BLaER1 (cell line): ENCODE measurements at regions not wholly inside any gene's neighbourhood (a gene's known extent, or its start where the extent isn't known, plus 50 kb on each side); places are given as distances from the start of the nearest gene placed in this dataset.
"Not testable (repeated sequence)": the region's sequence is repeated elsewhere in the genome, so short reads cannot be mapped to it uniquely, and the experiment has no call there.

ENCODE experiments used
- H3K27ac ChIP-seq: shearing (Covaris generic); formaldehyde crosslinking; 2 replicates; pipeline ENCODE4 v1.8.1; 2022
- H3K27me3 ChIP-seq: shearing (Covaris generic); formaldehyde crosslinking; 2 replicates; pipeline ENCODE4 v1.8.1; 2022
- H3K36me3 ChIP-seq: shearing (Covaris generic); formaldehyde crosslinking; 2 replicates; pipeline ENCODE4 v1.8.1; 2022
- H3K4me1 ChIP-seq: shearing (Covaris generic); formaldehyde crosslinking; 2 replicates; pipeline ENCODE4 v1.8.1; 2022
- H3K4me2 ChIP-seq: shearing (Covaris generic); formaldehyde crosslinking; 2 replicates; pipeline ENCODE4 v1.8.1; 2022
- H3K4me3 ChIP-seq: shearing (Covaris generic); formaldehyde crosslinking; 2 replicates; pipeline ENCODE4 v1.8.1; 2022
- H3K9ac ChIP-seq: shearing (Covaris generic); formaldehyde crosslinking; 2 replicates; pipeline ENCODE4 v1.8.1; 2022
- H3K9me3 ChIP-seq: shearing (Covaris generic); formaldehyde crosslinking; 2 replicates; pipeline ENCODE4 v1.8.1; 2022
- H4K20me1 ChIP-seq: shearing (Covaris generic); formaldehyde crosslinking; 2 replicates; pipeline ENCODE4 v1.8.1; 2022
- Cebpa-rat ChIP-seq: shearing (Covaris generic); IDR thresholded peaks from 2 replicates; pipeline ENCODE4 v1.8.1; 2022

DNA sequence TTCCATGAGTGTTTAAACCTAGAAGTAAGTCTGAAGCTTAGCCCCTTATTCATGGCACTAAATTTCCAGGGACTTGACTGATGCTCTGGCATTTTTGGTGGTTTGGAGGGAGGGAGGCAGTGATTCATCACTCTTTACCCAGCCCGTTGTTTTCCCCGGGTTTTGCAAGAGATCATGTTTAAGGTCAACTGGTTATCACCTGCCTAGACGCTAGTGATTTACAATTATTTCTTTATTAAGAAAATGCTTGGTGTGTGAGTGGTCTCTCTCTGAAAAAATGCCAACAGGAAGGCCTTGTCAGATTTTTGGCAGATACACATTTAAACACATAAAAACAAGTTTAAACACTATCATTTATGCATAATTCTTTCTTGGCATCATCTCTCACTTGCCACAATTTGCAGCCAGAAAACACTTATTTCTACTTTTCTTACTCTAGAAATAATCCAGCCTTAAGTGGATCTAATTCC lies 737.9 kb upstream of the ZNF608 start:
- no peak overlapping the region for H3K27ac ChIP-seq
- no peaks in the 10 kb centered on the region for H3K27me3 ChIP-seq
- H3K36me3 ChIP-seq = no peaks in the 10 kb centered on the region
- no peaks in the 10 kb centered on the region for H3K4me1 ChIP-seq
- H4K20me1 ChIP-seq = no peaks in the 10 kb centered on the region
- no peaks in the 10 kb centered on the region for H3K9me3 ChIP-seq
- no peak overlapping the region for H3K4me2 ChIP-seq
- TF ChIP-seq Cebpa-rat = no peak
- H3K4me3 ChIP-seq = no peak overlapping the region
- no peak overlapping the region for H3K9ac ChIP-seq

DNA sequence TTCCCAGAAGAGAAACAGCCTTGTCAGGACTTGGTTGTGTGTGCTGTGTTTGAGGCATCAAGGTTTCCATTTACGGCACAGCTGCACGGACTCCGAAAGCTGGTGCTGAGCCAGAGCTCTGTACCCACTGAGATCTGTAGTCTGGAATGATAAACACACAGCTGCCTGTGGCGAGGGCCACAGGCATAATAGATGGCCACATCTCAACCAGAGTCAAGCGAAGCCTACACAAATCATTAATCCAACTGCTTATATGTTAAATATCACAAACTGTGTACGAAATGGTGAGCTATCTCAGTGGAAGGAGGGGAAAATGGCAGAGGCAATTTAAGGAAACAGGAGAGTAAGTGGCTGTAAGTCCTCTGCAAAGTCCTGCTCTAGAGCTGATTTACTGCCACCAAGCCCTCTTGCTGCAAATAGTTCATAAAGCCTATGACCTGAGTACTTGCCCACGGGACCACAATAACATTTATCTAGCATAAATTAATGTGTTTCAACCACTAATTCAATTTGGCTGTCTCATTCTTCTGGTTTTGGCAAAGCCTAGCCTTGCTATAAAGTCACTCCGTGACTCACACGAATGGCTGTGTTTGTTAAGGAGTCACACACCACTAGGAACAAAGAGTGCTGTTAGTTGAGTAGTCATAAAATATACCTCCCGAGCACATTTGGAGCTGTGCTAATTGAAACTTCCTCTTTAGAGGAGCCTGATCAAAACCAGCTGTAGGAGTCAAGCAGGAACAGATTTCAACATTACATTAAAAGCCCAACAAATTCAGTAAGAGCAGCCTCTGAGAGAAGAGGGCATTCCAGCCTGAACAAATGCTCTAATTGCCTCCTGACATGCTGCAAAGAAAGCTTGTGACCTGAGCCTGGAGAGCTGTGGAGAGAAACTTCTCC lies 738.6 kb upstream of the ZNF608 start:
- no peak overlapping the region for H3K4me3 ChIP-seq
- no peaks in the 10 kb centered on the region for H4K20me1 ChIP-seq
- H3K9me3 ChIP-seq = no peaks in the 10 kb centered on the region
- no peak overlapping the region for H3K27ac ChIP-seq
- no peak overlapping the region for H3K4me2 ChIP-seq
- no peaks in the 10 kb centered on the region for H3K36me3 ChIP-seq
- no peak for TF ChIP-seq Cebpa-rat
- no peaks in the 10 kb centered on the region for H3K4me1 ChIP-seq
- H3K27me3 ChIP-seq = no peaks in the 10 kb centered on the region
- H3K9ac ChIP-seq = no peak overlapping the region

DNA sequence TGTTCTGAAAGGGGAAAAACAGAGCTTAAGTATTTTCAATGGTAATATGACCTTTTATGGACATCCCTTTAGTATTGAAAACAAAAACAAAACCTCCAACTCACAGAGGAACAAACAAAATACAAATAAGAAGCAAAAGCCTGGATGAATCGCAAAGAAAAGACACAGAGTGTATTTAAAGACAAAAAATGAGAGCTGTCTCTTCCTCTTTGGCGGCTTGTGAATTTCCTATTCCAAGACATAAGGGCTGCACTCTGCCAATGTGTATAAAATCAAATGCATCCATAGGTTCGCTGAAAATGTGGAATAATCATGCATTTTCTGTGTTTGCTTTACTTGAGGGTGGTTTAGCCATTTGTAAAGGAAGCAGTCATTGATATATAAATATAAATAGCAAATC lies 739.3 kb upstream of the ZNF608 start:
- H3K27me3 ChIP-seq = no peaks in the 10 kb centered on the region
- no peak for TF ChIP-seq Cebpa-rat
- H4K20me1 ChIP-seq = no peaks in the 10 kb centered on the region
- H3K36me3 ChIP-seq = no peaks in the 10 kb centered on the region
- no peak overlapping the region for H3K9ac ChIP-seq
- H3K4me1 ChIP-seq = no peaks in the 10 kb centered on the region
- no peak overlapping the region for H3K4me3 ChIP-seq
- H3K9me3 ChIP-seq = no peaks in the 10 kb centered on the region
- H3K27ac ChIP-seq = no peak overlapping the region
- no peak overlapping the region for H3K4me2 ChIP-seq

DNA sequence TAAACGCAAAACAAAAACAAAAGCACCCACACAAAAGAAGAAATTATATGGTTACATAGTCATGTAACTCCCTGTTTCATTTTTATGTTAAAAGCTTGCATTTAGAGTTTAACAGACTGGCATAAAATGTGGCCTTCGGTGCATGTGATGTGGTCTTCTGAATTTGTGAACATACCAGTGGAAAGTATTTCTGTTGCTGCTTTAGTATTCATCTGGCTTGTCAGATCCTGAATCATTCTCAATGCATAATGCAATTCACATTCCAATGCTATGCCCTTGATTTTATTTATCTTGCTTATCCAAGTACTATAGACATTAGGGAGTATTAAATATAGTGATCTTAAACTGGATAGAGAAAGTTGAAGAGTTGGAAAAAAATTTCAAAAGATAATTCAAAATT lies 740.2 kb upstream of the ZNF608 start:
- TF ChIP-seq Cebpa-rat = no peak
- no peaks in the 10 kb centered on the region for H4K20me1 ChIP-seq
- no peaks in the 10 kb centered on the region for H3K27me3 ChIP-seq
- H3K4me3 ChIP-seq = no peak overlapping the region
- no peak overlapping the region for H3K9ac ChIP-seq
- no peaks in the 10 kb centered on the region for H3K4me1 ChIP-seq
- no peaks in the 10 kb centered on the region for H3K36me3 ChIP-seq
- H3K27ac ChIP-seq = no peak overlapping the region
- H3K4me2 ChIP-seq = no peak overlapping the region
- H3K9me3 ChIP-seq = no peaks in the 10 kb centered on the region

DNA sequence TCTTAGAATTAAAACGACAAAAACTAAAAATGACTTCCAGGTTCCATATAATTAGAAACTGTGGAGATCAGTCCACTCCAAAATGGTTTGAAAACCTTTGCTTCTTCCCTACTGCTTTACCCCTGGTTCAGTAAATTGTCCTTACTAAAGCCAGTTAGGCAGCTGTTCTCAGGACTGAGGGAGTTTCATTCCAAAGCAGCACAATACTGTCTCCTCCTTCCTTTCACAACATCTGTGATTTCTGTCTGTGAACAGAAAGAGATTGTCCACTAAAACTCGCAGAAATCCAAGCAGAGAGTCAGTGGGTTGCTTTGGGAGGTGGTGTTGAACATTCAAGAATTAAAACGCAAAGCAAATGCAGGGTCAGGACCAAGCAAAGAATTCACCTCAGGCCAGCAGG lies 740.8 kb upstream of the ZNF608 start:
- no peak for TF ChIP-seq Cebpa-rat
- H4K20me1 ChIP-seq = no peaks in the 10 kb centered on the region
- no peak overlapping the region for H3K9ac ChIP-seq
- H3K4me1 ChIP-seq = no peaks in the 10 kb centered on the region
- no peak overlapping the region for H3K27ac ChIP-seq
- H3K36me3 ChIP-seq = no peaks in the 10 kb centered on the region
- H3K4me2 ChIP-seq = no peak overlapping the region
- no peaks in the 10 kb centered on the region for H3K27me3 ChIP-seq
- no peak overlapping the region for H3K4me3 ChIP-seq
- no peaks in the 10 kb centered on the region for H3K9me3 ChIP-seq

DNA sequence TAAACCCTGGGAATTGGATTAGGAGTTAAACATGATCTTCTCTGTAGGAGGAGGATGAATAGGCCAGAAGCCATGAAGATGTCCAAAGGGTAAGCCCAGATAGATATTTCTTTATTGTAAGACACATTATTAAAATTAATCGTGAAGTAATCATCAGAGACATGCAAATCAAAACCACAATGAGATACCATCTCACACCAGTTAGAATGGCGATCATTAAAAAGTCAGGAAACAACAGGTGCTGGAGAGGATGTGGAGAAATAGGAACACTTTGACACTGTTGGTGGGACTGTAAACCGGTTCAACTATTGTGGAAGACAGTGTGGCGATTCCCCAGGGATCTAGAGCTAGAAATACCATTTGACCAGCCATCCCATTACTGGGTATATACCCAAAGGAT lies 741.2 kb upstream of the ZNF608 start:
- H4K20me1 ChIP-seq, H3K4me3 ChIP-seq, H3K27me3 ChIP-seq, H3K4me2 ChIP-seq, H3K4me1 ChIP-seq, H3K9me3 ChIP-seq, H3K27ac ChIP-seq, H3K9ac ChIP-seq, H3K36me3 ChIP-seq: not testable (repeated sequence)

DNA sequence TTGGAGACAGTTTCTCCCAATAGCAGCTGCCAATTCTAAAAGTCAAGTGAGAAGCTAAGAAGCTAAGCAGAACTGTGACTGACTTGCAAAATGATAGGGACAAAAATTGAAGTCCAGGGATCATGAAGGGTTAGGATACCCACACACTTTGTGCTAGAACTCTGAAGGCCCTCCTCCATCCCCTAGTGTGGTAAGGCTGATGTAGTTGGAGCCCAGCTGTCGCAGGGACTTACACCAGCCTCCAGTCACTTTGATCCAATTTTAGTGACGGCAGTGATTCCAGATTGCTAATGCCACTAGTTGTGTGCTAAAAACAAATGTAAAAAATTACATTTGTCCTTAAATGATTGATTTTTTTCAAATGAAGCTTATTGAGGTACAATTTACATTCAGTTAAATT lies 742.7 kb upstream of the ZNF608 start:
- no peak overlapping the region for H3K9ac ChIP-seq
- H4K20me1 ChIP-seq = no peaks in the 10 kb centered on the region
- H3K4me2 ChIP-seq = no peak overlapping the region
- H3K9me3 ChIP-seq = no peaks in the 10 kb centered on the region
- H3K4me3 ChIP-seq = no peak overlapping the region
- no peaks in the 10 kb centered on the region for H3K4me1 ChIP-seq
- TF ChIP-seq Cebpa-rat = no peak
- no peaks in the 10 kb centered on the region for H3K27me3 ChIP-seq
- H3K36me3 ChIP-seq = no peaks in the 10 kb centered on the region
- H3K27ac ChIP-seq = no peak overlapping the region

DNA sequence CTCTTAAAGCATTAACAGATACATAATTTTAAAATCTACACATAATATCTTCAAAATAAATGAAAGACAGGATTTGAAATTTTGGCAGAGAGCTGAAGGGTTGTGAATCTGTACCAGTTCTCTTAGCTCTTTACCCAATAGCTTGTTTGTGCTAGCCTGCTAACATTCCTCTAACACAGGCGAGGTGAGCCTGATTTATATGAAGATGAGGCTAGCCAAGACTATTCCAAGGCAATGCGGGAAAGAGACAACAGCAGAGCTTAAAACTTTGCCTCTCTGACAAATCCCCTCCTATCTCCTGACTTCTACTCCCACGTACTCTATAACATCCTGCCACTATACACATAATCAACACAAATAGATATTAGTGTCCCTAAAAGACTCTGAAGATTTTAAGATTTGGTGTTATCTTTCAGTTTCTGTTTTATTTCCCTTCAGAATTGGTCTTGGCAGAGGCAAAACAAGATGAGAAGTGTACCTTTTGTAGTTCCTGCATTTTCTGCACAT lies 745.6 kb upstream of the ZNF608 start:
- no peaks in the 10 kb centered on the region for H3K36me3 ChIP-seq
- H3K9ac ChIP-seq = no peak overlapping the region
- no peak overlapping the region for H3K27ac ChIP-seq
- H3K4me1 ChIP-seq = no peaks in the 10 kb centered on the region
- H4K20me1 ChIP-seq = no peaks in the 10 kb centered on the region
- TF ChIP-seq Cebpa-rat = no peak
- H3K9me3 ChIP-seq = no peaks in the 10 kb centered on the region
- H3K4me2 ChIP-seq = no peak overlapping the region
- no peak overlapping the region for H3K4me3 ChIP-seq
- H3K27me3 ChIP-seq = no peaks in the 10 kb centered on the region

DNA sequence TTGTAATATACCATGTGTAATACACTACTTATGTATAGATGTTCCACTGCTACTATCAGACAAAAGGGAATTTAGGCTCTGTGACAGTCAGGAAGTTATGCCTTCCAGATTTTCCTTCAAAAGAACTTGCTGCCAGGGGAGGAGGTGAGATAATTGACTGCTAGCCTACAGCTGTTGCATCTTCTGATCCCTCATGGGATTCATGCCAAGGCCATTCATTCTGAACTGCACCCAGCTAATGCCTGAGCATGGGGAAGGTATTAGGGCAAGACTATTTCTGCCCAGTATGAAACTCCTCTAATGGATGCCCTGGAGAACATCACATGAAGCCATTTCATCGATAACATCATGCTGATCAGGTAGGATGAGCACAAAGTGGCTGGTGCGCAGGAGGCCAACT lies 746.5 kb upstream of the ZNF608 start:
- H3K27me3 ChIP-seq = no peaks in the 10 kb centered on the region
- no peak for TF ChIP-seq Cebpa-rat
- H3K9ac ChIP-seq = no peak overlapping the region
- H3K9me3 ChIP-seq = no peaks in the 10 kb centered on the region
- no peak overlapping the region for H3K4me2 ChIP-seq
- H3K27ac ChIP-seq = no peak overlapping the region
- no peaks in the 10 kb centered on the region for H4K20me1 ChIP-seq
- no peak overlapping the region for H3K4me3 ChIP-seq
- no peaks in the 10 kb centered on the region for H3K4me1 ChIP-seq
- no peaks in the 10 kb centered on the region for H3K36me3 ChIP-seq

DNA sequence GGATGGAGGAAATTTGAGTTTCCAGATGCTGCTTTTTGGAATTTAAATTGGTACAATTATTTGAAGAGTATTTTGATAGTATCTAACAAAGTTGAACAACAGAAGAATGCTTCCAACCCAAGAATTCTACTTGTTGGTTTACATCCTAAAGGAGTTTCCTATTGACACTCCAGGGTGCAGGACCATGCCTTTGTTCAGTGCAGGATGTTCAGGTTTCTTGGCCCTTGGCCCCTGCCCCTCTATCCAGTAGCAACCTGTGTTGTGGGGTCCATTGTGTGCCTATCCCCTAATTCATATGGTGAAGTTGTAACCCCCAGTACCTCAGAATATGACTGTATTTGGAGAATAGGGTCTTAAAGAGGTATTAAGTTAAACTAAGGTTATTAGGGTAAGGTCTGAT lies 750.0 kb upstream of the ZNF608 start:
- no peaks in the 10 kb centered on the region for H4K20me1 ChIP-seq
- no peak overlapping the region for H3K4me2 ChIP-seq
- H3K36me3 ChIP-seq = no peaks in the 10 kb centered on the region
- no peak for TF ChIP-seq Cebpa-rat
- H3K27ac ChIP-seq = no peak overlapping the region
- H3K9ac ChIP-seq = no peak overlapping the region
- H3K9me3 ChIP-seq = no peaks in the 10 kb centered on the region
- H3K4me3 ChIP-seq = no peak overlapping the region
- no peaks in the 10 kb centered on the region for H3K4me1 ChIP-seq
- H3K27me3 ChIP-seq = no peaks in the 10 kb centered on the region
